GM12878 (cell line): ENCODE measurements at regions not wholly inside any gene's neighbourhood (a gene's known extent, or its start where the extent isn't known, plus 50 kb on each side); places are given as distances from the start of the nearest gene placed in this dataset.

Source experiments
- ATAC-seq: fragments of 200-7000 bp; cut with Tn5 transposase; 3 replicates; pipeline ENCODE4 v1.9.1; 2020; ENCODE audit warnings: mild to moderate bottlenecking, moderate library complexity
- BruUV-seq: library from RNA; stranded (reverse); fragments of 400-500 nt; replicated peaks from 2 replicates; lab custom pipeline; 2021; lab: Mats Ljungman, UMichigan
- CTCF ChIA-PET: fragments of 300-600 bp; sonication (Branson Sonifier 250); formaldehyde crosslinking; extraction: SDS; loops from one replicate; lab custom pipeline; 2021; ENCODE audit warnings: inconsistent platforms; lab: Yijun Ruan, JAX
- POLR2A ChIA-PET: fragments of 350-600 bp; formaldehyde crosslinking; extraction: SDS; loops from one replicate; lab custom pipeline; 2021; ENCODE audit warnings: inconsistent platforms; lab: Charles Lee
- RAD21 ChIA-PET: fragments of 300-600 bp; sonication (Branson Sonifier 250); formaldehyde crosslinking; loops from one replicate; lab custom pipeline; 2023; ENCODE audit warnings: antibody characterized with exemption; ENCODE audit not compliant: unreplicated experiment; lab: Charles Lee
- SMC1A ChIA-PET: fragments of 300-600 bp; sonication (Branson Sonifier 250); formaldehyde crosslinking; loops from one replicate; lab custom pipeline; 2023; ENCODE audit not compliant: unreplicated experiment, uncharacterized antibody; lab: Charles Lee
- DNase-seq: peaks from one replicate; pipeline ENCODE4 v3.0.0-alpha.2; 2011; ENCODE audit warnings: low read depth, low spot score
- FAIRE-seq: peaks from 3 replicates; lab custom pipeline; 2011; peaks lifted over from hg19 to GRCh38; lab: Jason Lieb, UNC
- H2AFZ ChIP-seq: 2 replicates; pipeline ENCODE4 v1.6.0; 2011; ENCODE audit warnings: low read depth, low read length, control low read depth; ENCODE audit not compliant: control insufficient read depth
- H3K27ac ChIP-seq: 2 replicates; pipeline ENCODE4 v1.5.1; 2011; ENCODE audit warnings: control low read depth; ENCODE audit not compliant: control insufficient read depth, insufficient read depth
- H3K27me3 ChIP-seq, 2 experiments: replicated peaks in 1 of 2; 2 replicates each; pipeline versions ENCODE4 v1.6.0 to v1.6.1; 2011; ENCODE audit warnings: low read length in 1 of 2; ENCODE audit not compliant: control insufficient read depth in 2 of 2, insufficient read depth in 2 of 2
- H3K36me3 ChIP-seq, 2 experiments: 2 replicates each; pipeline ENCODE4 v1.5.1; 2011; ENCODE audit warnings: low read length in 1 of 2; ENCODE audit not compliant: control insufficient read depth in 2 of 2, insufficient read depth in 2 of 2
- H3K4me1 ChIP-seq: 2 replicates; pipeline ENCODE4 v1.6.1; 2011; ENCODE audit warnings: mild to moderate bottlenecking, low read length, moderate library complexity, mixed read lengths; ENCODE audit not compliant: control insufficient read depth, insufficient read depth
- H3K4me2 ChIP-seq: 2 replicates; pipeline ENCODE4 v1.6.0; 2011; ENCODE audit warnings: control low read depth; ENCODE audit not compliant: control insufficient read depth, insufficient read depth
- H3K4me3 ChIP-seq: fragments of 200-600 bp; sonication (generic); 2 replicates; pipeline ENCODE4 v1.5.1; 2016
- H3K79me2 ChIP-seq: 2 replicates; pipeline ENCODE4 v1.6.0; 2011; ENCODE audit warnings: low read length; ENCODE audit not compliant: control insufficient read depth, insufficient read depth
- H3K9ac ChIP-seq: 2 replicates; pipeline ENCODE4 v1.8.0; 2011; ENCODE audit warnings: low read length, control low read depth, mixed read lengths; ENCODE audit not compliant: control insufficient read depth, insufficient read depth
- H3K9me3 ChIP-seq: replicated peaks from 3 replicates; pipeline ENCODE4 v1.5.1; 2011; ENCODE audit warnings: mild to moderate bottlenecking, low read length; ENCODE audit not compliant: control insufficient read depth, insufficient read depth
- H4K20me1 ChIP-seq: 2 replicates; pipeline ENCODE4 v1.6.0; 2011; ENCODE audit not compliant: control insufficient read depth, insufficient read depth
- EED ChIP-seq: sonication (generic); IDR thresholded peaks from 2 replicates; pipeline ENCODE4 v1.6.1; 2016; ENCODE audit warnings: antibody characterized with exemption, low read depth
- IKZF2 ChIP-seq, 2 experiments: fragments of 450-650 bp; IDR thresholded peaks; 2 replicates each; pipeline ENCODE4 v1.6.1; 2017; ENCODE audit warnings: mild to moderate bottlenecking in 2 of 2, moderate library complexity in 2 of 2
- RCOR1 ChIP-seq: conservative IDR thresholded peaks from 2 replicates; pipeline ENCODE4 v1.6.1; 2012; ENCODE audit warnings: low read depth, low read length, improper control_type of control experiment
- SUPT20H ChIP-seq: IDR thresholded peaks from 2 replicates; pipeline ENCODE4 v1.6.1; 2011; ENCODE audit warnings: low read depth, mild to moderate bottlenecking, low read length, moderate library complexity, borderline replicate concordance; ENCODE audit not compliant: control insufficient read depth
- ZNF217 ChIP-seq: fragments of 450-650 bp; IDR thresholded peaks from 2 replicates; pipeline ENCODE4 v1.6.1; 2017; ENCODE audit warnings: antibody characterized with exemption, mild to moderate bottlenecking
- ZNF384 ChIP-seq: IDR thresholded peaks from 2 replicates; pipeline ENCODE4 v1.6.1; 2012; ENCODE audit warnings: low read depth, mild to moderate bottlenecking, low read length, improper control_type of control experiment, borderline replicate concordance
- ZNF592 ChIP-seq: fragments of 450-650 bp; IDR thresholded peaks from 2 replicates; pipeline ENCODE4 v1.6.1; 2017; ENCODE audit warnings: mild to moderate bottlenecking, moderate library complexity
- WGBS: methylation state at CpG from one replicate; pipeline ENCODE4 v1.1.6; 2016; ENCODE audit warnings: low lambda C conversion rate; ENCODE audit not compliant: insufficient replicate concordance, insufficient coverage; ENCODE audit errors: missing lambda C conversion rate; 5-methylcytosine and 5-hydroxymethylcytosine counted together
- in situ Hi-C: fragments of 300-500 bp; cut with MboI; formaldehyde crosslinking; loops from 9 replicates; pipeline ENCODE4 v1.14.3; 2018; ENCODE audit warnings: mixed read lengths
- intact Hi-C: fragments of 100-400 bp; cut with micrococcal nuclease; formaldehyde crosslinking; loops from one replicate; pipeline ENCODE4 v1.14.2; 2022; ENCODE audit not compliant: unreplicated experiment

GRCh38 chr5:96601200-96601599 is 61.0 kb upstream of the CAST start:
- Histone ChIP-seq H3K4me2 (no peak overlapping the region), H2AFZ (no peak overlapping the region), H3K27me3 (no peaks in the 10 kb centered on the region), H3K4me1 (no peaks in the 10 kb centered on the region), H3K9ac (no peak overlapping the region), H3K36me3 (no peaks in the 10 kb centered on the region), H3K9me3 (no peaks in the 10 kb centered on the region), H4K20me1 (no peaks in the 10 kb centered on the region), H3K27ac (no peak overlapping the region), H3K4me3 (no peak overlapping the region), H3K79me2 (no peaks in the 10 kb centered on the region)
- FAIRE-seq (no peak), DNase-seq (no peak), ATAC-seq (no peak)
- RAD21 ChIA-PET: interaction anchor here (0.6 to 6.0 kb wide), 4 partner anchors 13 to 264 kb away, joined by 3 to 59 read pairs (median 4); no protein-coding TSS in a partner anchor
- intact Hi-C loops (loop anchor here (1.0 to 10.0 kb wide), 4 partner anchors 164 to 742 kb away; partner anchors contain the start of gene ELL2), in situ Hi-C loops (loop anchor here (5.0 kb wide), 1 partner anchor 744 kb away; no protein-coding TSS in a partner anchor)
- SMC1A ChIA-PET: interaction anchor here (0.7 to 8.3 kb wide), 18 partner anchors 10 to 747 kb away, joined by 3 to 114 read pairs (median 4); no protein-coding TSS in a partner anchor
- POLR2A ChIA-PET: interaction anchor here (1.5 kb wide), 1 partner anchor 258 kb away, joined by 4 read pairs; no protein-coding TSS in a partner anchor
- TF ChIP-seq ZNF384 (no peak), IKZF2 (IDR thresholded peaks at IDR 0.05) (no peak), ZNF217 (no peak), EED (no peak), SUPT20H (no peak), RCOR1 (no peak), ZNF592 (no peak)
- no TSS peak for BruUV-seq
- CTCF ChIA-PET: interaction anchor here (0.6 to 15.3 kb wide), 33 partner anchors 9 to 820 kb away, joined by 3 to 360 read pairs (median 4); partner anchors contain the start of gene LIX1
- WGBS: 33% methylated on average over 5 of the region's 5 CpGs
